Stimulated activated CD8-positive, alpha-beta memory T cell treated with anti-CD3 and anti-CD28 coated beads, Interleukin-12 subunit alpha, Interleukin-12 subunit beta, amount 100 ng/mL, for 1 hour (primary cell): ENCODE measurements at regions not wholly inside any gene's neighbourhood (a gene's known extent, or its start where the extent isn't known, plus 50 kb on each side); places are given as distances from the start of the nearest gene placed in this dataset.
"Not testable (repeated sequence)": the region's sequence is repeated elsewhere in the genome, so short reads cannot be mapped to it uniquely, and the experiment has no call there.

Experiments used
- DNase-seq: peaks from one replicate; pipeline ENCODE4 v3.0.0-alpha.2; 2020; ENCODE audit warnings: low read depth

GRCh38 chr5:99901972-99902371 is 633.2 kb upstream of the FAM174A start:
- DNase-seq = no peak

GRCh38 chr5:99900302-99900852 is 634.8 kb upstream of the FAM174A start:
- no peak for DNase-seq

- no peak for DNase-seq
Observed at GRCh38 chr5:99879791-99880511, 655.2 kb upstream of the FAM174A start.

GRCh38 chr5:99878830-99879229 is 656.3 kb upstream of the FAM174A start:
- DNase-seq = no peak

- no peak for DNase-seq
Observed at GRCh38 chr5:99866740-99867139, 668.4 kb upstream of the FAM174A start.

- DNase-seq = no peak
Observed at GRCh38 chr5:99865159-99865558, 670.0 kb upstream of the FAM174A start.

GRCh38 chr5:99835791-99836190 is 699.4 kb upstream of the FAM174A start:
- DNase-seq = no peak

- DNase-seq = no peak
Observed at GRCh38 chr5:99827136-99827535, 708.0 kb upstream of the FAM174A start.

- no peak for DNase-seq
Observed at GRCh38 chr5:99817796-99818195, 717.4 kb upstream of the FAM174A start.

GRCh38 chr5:99814321-99815063 is 720.7 kb upstream of the FAM174A start:
- DNase-seq = no peak

- no peak for DNase-seq
Observed at GRCh38 chr5:99808657-99809230, 726.4 kb upstream of the FAM174A start.

GRCh38 chr5:99807346-99807745 is 727.8 kb upstream of the FAM174A start:
- DNase-seq = no peak

- DNase-seq = no peak
Observed at GRCh38 chr5:99795031-99795430, 740.1 kb upstream of the FAM174A start.

GRCh38 chr5:99788482-99788881 is 746.7 kb upstream of the FAM174A start:
- no peak for DNase-seq

- DNase-seq = no peak
Observed at GRCh38 chr5:99775189-99775588, 760.0 kb upstream of the FAM174A start.

- no peak for DNase-seq
Observed at GRCh38 chr5:99773290-99773689, 761.9 kb upstream of the FAM174A start.

GRCh38 chr5:99771296-99771695 is 763.9 kb upstream of the FAM174A start:
- DNase-seq = no peak

- no peak for DNase-seq
Observed at GRCh38 chr5:99765011-99765410, 770.2 kb upstream of the FAM174A start.

- no peak for DNase-seq
Observed at GRCh38 chr5:99763021-99763774, 772.0 kb upstream of the FAM174A start.

GRCh38 chr5:99747342-99747741 is 787.8 kb upstream of the FAM174A start:
- DNase-seq = no peak

- not testable (repeated sequence) for DNase-seq
Observed at GRCh38 chr5:99733146-99733545, 802.0 kb upstream of the FAM174A start.

GRCh38 chr5:99730653-99731052 is 801.8 kb upstream of the CHD1 start:
- not testable (repeated sequence) for DNase-seq
